T-helper 17 cell (primary cell): ENCODE measurements at regions not wholly inside any gene's neighbourhood (a gene's known extent, or its start where the extent isn't known, plus 50 kb on each side); places are given as distances from the start of the nearest gene placed in this dataset.
"Not testable (repeated sequence)": the region's sequence is repeated elsewhere in the genome, so short reads cannot be mapped to it uniquely, and the experiment has no call there.

Source experiments
- ATAC-seq: fragments of 150-1000 bp; cut with Tn5 transposase; 2 replicates; pipeline ENCODE4 v1.10.0; 2021; ENCODE audit warnings: mild to moderate bottlenecking, moderate library complexity
- DNase-seq, 3 donors: peaks; one replicate each; pipeline versions ENCODE4 v3.0.0 to v3.0.0-alpha.2; 2020 to 2021
- H3K9me3 ChIP-seq: one replicate; pipeline ENCODE4 v1.7.0; 2013; ENCODE audit warnings: low read length, mild to moderate bottlenecking; ENCODE audit not compliant: control insufficient read depth, poor library complexity, severe bottlenecking
- H3K27ac Mint-ChIP-seq: one replicate; pipeline ENCODE4 v1.8.0; 2022; ENCODE audit warnings: mild to moderate bottlenecking, moderate library complexity, mixed read lengths
- H3K27me3 Mint-ChIP-seq: one replicate; pipeline ENCODE4 v1.8.0; 2022; ENCODE audit warnings: mixed read lengths
- H3K36me3 Mint-ChIP-seq: one replicate; pipeline ENCODE4 v1.8.0; 2022; ENCODE audit warnings: low read depth, mixed read lengths
- H3K4me1 Mint-ChIP-seq: one replicate; pipeline ENCODE4 v1.8.0; 2022; ENCODE audit warnings: mild to moderate bottlenecking, mixed read lengths
- H3K4me3 Mint-ChIP-seq: one replicate; pipeline ENCODE4 v1.8.0; 2022; ENCODE audit warnings: mild to moderate bottlenecking, moderate library complexity, mixed read lengths

DNA sequence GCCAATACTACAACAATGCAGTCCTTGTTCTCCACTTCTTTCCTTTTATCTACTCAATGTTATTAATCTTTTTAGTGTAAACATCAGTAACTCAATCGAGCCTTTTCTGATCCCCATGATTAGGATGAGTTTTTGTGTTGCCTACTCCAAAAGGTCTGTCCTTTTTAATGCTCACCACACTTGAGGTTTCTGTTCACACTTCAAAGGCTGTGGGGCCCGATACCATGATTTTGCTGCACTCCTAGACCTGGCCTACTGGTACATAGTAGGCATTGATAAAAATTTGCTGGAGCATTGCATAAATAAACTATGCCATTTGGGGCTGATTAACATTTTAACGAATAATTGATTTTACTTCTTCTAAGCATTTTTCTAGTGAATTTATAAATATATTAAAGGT, 125.4 kb upstream of the KLF12 start:
- no peaks in the 10 kb centered on the region for H3K9me3 ChIP-seq
- Mint-ChIP-seq H3K4me3 (peak overlapping the region; percentile 28), H3K36me3 (peaks cover 3% of the 10 kb centered on the region), H3K27me3 (no peaks in the 10 kb centered on the region), H3K27ac (peak overlapping the region; percentile 80), H3K4me1 (peaks cover 31% of the 10 kb centered on the region)
- no peak for DNase-seq
- ATAC-seq, result no peak

DNA sequence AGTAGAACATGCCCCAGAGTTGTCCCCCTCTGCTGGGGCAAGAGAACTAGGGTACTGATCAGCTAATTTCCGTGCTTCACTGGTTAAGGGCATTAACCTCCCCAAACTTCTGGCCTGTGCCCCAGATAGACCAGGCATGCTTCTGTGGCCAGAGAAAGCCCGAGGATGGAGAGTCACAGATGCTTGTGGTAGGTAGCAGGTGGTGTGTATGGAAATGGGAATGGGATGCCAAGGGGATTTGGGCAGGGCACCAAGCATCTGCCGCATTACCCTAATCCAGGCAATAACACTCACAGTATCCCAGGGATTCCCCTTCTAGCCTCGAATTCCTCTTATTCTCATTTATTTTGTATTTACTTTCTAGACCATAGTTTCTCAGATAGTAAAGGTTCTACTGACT, 124.8 kb upstream of the KLF12 start:
- Mint-ChIP-seq H3K4me1 (peaks cover 36% of the 10 kb centered on the region), H3K4me3 (no peak overlapping the region), H3K27ac (peak overlapping the region; percentile 80), H3K27me3 (no peaks in the 10 kb centered on the region), H3K36me3 (peaks cover 3% of the 10 kb centered on the region)
- DNase-seq (no peak), ATAC-seq (no peak)
- H3K9me3 ChIP-seq, result no peaks in the 10 kb centered on the region

DNA sequence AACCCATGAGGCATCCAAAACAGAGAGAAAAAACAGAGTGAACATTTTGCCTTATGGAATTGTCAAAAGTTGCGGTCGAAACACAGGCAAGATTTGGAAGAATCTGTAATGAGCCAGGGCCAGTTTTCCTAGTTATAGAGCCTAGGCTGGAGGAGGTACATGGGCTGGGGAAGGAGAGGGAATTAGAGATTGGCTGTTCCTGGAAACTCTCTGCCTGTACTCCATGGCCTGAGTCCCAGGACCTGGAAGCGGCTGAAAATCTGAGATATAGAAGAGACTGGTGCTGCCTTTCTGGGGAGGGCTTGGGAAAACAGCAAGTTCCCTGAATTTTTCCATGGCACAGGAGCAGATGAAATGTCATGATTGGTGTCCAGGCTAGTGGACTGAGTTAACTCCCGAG, 122.8 kb upstream of the KLF12 start:
- Mint-ChIP-seq H3K27ac (peak overlapping the region; percentile 69), H3K4me1 (peaks cover 51% of the 10 kb centered on the region), H3K4me3 (peak overlapping the region; percentile 53)

DNA sequence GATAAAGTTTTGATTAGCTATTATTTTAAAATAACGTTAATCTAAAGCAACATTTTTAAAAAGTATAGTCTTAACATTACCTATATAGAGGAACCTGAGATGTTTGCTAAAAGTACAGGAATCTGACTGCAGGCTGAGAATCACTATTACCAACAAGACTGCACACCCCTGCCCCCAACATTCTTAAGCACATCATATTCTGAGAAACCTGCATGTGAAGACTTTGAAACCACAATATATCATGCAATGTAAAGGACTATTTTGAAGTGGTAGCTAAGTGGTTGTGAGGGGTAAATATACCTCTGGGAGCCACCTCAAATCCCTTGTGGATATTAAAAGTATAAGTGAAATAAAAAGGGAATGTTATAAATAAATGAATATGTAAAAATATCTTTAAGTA, 119.0 kb upstream of the KLF12 start:
- peak; percentile 30 for ATAC-seq
- no peak for DNase-seq
- peaks cover 45% of the 10 kb centered on the region for H3K4me1 Mint-ChIP-seq
- H3K27ac Mint-ChIP-seq, result peak overlapping the region; percentile 67
- peaks cover 3% of the 10 kb centered on the region for H3K36me3 Mint-ChIP-seq
- H3K27me3 Mint-ChIP-seq, result no peaks in the 10 kb centered on the region
- H3K4me3 Mint-ChIP-seq, result no peak overlapping the region
- H3K9me3 ChIP-seq, result no peaks in the 10 kb centered on the region

More for the DNA sequence above, 122.8 kb upstream of the KLF12 start:
- peaks cover 3% of the 10 kb centered on the region for H3K36me3 Mint-ChIP-seq
- ATAC-seq (no peak), DNase-seq (no peak)
- H3K27me3 Mint-ChIP-seq, result no peaks in the 10 kb centered on the region
- H3K9me3 ChIP-seq, result no peaks in the 10 kb centered on the region

DNA sequence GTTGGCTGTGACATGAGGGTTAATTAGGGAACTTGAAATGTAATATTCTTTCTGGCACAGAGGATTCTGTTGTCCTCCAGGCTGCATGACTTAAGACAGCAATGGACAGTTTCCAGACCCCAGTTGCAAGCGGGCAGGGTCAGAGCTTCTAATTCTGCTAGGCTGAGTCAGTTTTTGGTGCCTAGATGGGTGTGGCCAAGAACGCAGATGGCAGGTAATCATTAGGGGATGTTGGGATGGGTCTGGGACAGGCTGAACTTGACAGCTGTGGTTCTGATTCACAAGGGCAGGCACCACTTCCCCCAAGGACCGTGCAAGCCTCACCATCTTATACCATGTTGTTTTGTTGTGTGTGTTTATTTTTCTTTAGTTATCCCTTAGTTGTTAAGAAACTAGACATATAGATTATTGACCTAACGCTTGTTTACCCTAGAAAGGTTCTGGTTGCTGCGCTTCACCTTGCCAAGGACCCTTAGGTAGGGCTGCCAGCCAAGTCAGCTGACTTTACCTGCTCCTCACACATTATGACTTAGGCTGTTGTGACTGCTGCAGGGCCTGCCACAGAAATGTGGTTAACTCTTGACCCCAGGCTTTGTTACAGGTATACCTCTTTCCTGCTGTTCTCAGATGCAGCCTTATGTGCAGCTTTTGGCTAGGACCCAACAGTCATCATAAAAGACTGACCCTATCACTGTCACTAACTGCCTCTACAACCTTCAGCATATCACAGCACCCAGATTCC, 117.7 kb upstream of the KLF12 start:
- Mint-ChIP-seq H3K36me3 (peaks cover 2% of the 10 kb centered on the region), H3K27ac (peak overlapping the region; percentile 67), H3K4me3 (peak overlapping the region; percentile 34), H3K27me3 (no peaks in the 10 kb centered on the region), H3K4me1 (peaks cover 46% of the 10 kb centered on the region)
- ATAC-seq, result no peak
- no peak for DNase-seq
- H3K9me3 ChIP-seq, result no peaks in the 10 kb centered on the region

DNA sequence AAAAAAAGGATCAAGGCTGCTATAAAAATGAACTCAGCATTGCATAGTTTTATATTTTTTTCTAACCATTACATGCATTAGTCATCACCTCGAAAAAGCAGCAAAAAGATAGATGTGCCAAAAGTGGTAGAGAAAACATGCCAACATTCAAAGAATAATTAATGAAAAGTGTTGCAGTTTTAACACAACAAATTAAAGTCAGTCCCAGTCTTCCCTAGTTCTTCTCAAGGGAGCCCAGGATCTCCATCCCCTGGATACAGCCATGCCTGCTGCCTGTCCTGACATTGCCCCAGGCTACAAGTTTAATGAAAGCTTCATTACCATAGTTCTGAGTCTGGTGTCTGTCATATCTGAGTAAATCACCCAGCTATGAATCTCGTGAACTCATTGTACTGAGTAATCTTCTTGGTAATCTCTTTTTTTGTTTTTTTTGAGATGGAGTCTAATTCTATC, 116.6 kb upstream of the KLF12 start:
- no peaks in the 10 kb centered on the region for H3K9me3 ChIP-seq
- ATAC-seq (no peak), DNase-seq (no peak)
- peaks cover 2% of the 10 kb centered on the region for H3K36me3 Mint-ChIP-seq
- H3K27me3 Mint-ChIP-seq, result no peaks in the 10 kb centered on the region
- peaks cover 49% of the 10 kb centered on the region for H3K4me1 Mint-ChIP-seq
- H3K27ac Mint-ChIP-seq, result no peak overlapping the region
- no peak overlapping the region for H3K4me3 Mint-ChIP-seq

DNA sequence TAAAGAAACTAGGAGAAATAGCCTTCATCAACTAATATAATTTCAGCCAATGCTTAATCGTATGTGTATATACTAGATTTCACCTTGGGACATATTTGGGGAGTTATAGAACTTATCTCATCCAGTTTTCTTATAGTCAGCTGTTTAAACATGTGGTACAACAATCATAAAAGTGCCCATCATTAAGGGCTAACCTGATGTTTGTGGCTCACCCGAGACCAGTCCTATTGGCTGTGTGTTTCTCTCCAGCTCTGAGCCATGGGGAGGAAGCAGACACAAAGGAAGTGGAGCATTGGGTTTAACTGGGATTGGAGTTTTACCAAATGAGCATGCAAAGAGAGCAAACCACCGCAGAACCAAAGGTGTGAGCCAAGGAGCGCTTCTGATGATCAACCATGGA, 114.3 kb upstream of the KLF12 start:
- H3K27me3 Mint-ChIP-seq, result no peaks in the 10 kb centered on the region
- H3K4me1 Mint-ChIP-seq, result peaks cover 57% of the 10 kb centered on the region
- DNase-seq, result no peak
- ATAC-seq, result no peak
- H3K36me3 Mint-ChIP-seq, result peaks cover 4% of the 10 kb centered on the region
- H3K27ac Mint-ChIP-seq, result peak overlapping the region; percentile 97
- H3K4me3 Mint-ChIP-seq, result peak overlapping the region; percentile 19
- H3K9me3 ChIP-seq, result no peaks in the 10 kb centered on the region

DNA sequence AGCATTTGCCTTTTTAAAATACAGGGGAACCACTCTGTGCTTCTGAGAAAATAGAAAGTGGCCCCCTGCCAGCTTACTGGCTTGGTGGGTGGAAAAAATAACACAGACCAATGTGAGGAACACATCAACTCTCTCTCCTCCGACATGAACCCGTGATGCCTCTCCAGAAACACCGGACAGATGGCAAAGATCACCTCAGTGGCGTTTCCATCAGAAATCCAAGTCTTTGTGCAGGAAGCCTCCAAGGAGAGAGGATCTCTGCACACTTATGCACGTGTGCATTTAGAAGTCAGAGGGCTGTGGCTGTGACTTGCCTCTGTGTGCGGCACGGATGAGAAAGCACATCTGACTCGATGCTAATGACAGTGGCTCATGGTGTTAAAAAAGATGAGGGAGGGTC, 112.3 kb upstream of the KLF12 start:
- peak overlapping the region; percentile 73 for H3K4me3 Mint-ChIP-seq
- ATAC-seq (peak; percentile 32), DNase-seq (no peak)
- H3K36me3 Mint-ChIP-seq, result peaks cover 4% of the 10 kb centered on the region
- no peaks in the 10 kb centered on the region for H3K9me3 ChIP-seq
- H3K4me1 Mint-ChIP-seq, result peaks cover 58% of the 10 kb centered on the region
- H3K27me3 Mint-ChIP-seq, result no peaks in the 10 kb centered on the region
- peak overlapping the region; percentile 97 for H3K27ac Mint-ChIP-seq

DNA sequence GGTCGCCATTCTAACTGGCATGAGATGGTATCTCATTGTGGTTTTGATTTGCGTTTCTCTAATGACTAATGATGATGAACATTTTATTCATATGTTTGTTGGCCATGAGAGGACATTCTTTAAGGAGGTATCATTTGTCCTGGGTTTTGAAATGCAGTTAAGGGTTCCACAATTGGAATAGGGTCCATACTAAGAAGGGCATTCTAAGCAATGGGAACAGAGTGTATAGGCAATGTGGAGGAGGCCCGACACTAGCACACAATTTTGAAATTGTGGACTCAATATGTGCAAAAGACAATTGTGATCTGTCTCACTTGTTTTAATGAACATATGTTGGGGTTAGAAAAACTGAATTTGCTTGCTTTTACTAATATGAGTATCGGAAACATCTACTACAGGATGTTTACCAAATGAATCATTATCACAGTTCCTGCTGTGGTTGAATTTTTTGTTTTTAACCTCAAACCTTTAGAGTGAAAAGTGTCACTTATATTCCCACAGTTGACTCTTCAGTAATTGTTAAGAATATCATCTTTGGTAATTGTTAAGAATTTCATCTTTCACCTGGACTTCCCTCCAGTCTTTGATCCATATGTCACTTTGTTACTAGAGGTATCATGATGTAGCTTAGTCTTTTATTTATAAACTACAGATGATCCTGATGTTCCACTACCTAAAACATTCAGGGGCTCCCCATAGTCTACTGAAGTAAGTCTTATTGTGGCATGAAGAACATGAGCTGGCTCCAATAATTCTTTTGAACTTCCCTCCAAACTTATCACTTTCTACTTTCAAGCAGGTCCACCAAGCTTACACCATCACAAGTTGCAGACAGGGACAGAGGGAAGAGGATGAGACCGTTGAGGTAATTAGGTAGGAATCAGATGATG, 109.7 kb upstream of the KLF12 start:
- H3K36me3 Mint-ChIP-seq, result peaks cover 4% of the 10 kb centered on the region
- H3K4me3 Mint-ChIP-seq, result peak overlapping the region; percentile 78
- ATAC-seq (peak; percentile 81), DNase-seq (no peak)
- H3K9me3 ChIP-seq, result no peaks in the 10 kb centered on the region
- peaks cover 56% of the 10 kb centered on the region for H3K4me1 Mint-ChIP-seq
- H3K27ac Mint-ChIP-seq, result peak overlapping the region; percentile 97
- no peaks in the 10 kb centered on the region for H3K27me3 Mint-ChIP-seq

DNA sequence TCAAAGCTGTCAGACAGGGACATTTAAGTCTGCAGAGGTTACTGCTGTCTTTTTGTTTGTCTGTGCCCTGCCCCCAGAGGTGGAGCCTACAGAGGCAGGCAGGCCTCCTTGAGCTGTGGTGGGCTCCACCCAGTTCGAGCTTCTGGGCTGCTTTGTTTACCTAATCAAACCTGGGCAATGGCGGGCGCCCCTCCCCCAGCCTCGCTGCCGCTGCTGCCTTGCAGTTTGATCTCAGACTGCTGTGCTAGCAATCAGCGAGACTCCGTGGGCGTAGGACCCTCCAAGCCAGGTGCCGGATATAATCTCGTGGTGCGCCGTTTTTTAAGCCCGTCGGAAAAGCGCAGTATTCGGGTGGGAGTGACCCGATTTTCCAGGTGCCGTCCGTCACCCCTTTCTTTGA, 107.1 kb upstream of the KLF12 start:
- not testable (repeated sequence) for H3K9me3 ChIP-seq, DNase-seq, ATAC-seq, H3K27me3 Mint-ChIP-seq, H3K36me3 Mint-ChIP-seq, H3K4me3 Mint-ChIP-seq
- Mint-ChIP-seq H3K4me1 (peaks cover 35% of the 10 kb centered on the region), H3K27ac (peak overlapping the region; percentile 97)

DNA sequence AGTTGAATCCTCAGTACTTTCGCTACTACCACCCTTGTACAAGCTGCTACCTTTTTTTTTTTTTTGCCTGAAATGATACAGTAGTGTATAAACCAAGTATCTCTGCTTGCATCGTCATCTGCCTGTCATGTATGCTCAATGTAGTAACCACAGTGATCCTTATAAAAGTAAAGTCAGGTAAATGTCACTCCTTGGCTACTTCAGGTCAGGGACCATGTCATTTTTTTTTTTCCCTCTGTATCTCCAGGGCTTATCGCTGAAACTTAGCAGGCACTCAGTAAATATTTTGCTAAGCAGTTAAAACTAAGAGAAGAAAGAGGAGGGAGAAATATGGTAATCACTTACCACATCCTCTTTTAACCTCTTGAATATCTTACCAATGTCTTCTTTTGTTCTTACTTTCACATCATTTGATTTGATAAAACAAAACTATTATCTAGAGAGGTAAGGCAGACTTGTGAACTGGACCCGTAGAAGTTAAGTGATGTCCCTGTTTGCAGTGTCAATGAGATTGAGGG, 96.8 kb upstream of the KLF12 start:
- peaks cover 17% of the 10 kb centered on the region for H3K4me1 Mint-ChIP-seq
- peak overlapping the region; percentile 64 for H3K27ac Mint-ChIP-seq
- ATAC-seq, result peak; percentile 80
- peak overlapping the region; percentile 77 for H3K4me3 Mint-ChIP-seq
- H3K27me3 Mint-ChIP-seq, result no peaks in the 10 kb centered on the region
- no peaks in the 10 kb centered on the region for H3K9me3 ChIP-seq
- H3K36me3 Mint-ChIP-seq, result no peaks in the 10 kb centered on the region
- DNase-seq, result no peak

DNA sequence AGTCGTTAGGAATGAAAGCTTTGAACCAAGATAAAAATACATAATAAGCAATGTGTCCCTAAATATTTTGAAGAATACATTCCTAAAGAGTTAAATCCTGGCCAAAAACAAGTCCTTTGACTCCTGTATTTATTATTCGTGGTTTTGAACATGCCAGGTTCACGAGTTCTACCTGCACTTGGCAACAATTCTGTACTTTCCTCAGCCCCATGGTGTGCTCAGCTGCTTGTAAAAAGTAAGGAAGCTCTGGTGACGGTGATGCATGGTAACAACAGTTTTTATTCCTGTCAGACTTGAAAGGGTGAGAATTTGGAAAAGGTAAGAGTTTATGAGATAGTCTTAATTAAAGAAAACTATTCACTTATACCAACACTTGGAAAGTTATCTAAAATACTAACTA, 95.0 kb upstream of the KLF12 start:
- H3K9me3 ChIP-seq, result no peaks in the 10 kb centered on the region
- no peak overlapping the region for H3K4me3 Mint-ChIP-seq
- DNase-seq (no peak), ATAC-seq (no peak)
- peaks cover 14% of the 10 kb centered on the region for H3K4me1 Mint-ChIP-seq
- H3K27me3 Mint-ChIP-seq, result no peaks in the 10 kb centered on the region
- H3K27ac Mint-ChIP-seq, result peak overlapping the region; percentile 22
- H3K36me3 Mint-ChIP-seq, result no peaks in the 10 kb centered on the region

DNA sequence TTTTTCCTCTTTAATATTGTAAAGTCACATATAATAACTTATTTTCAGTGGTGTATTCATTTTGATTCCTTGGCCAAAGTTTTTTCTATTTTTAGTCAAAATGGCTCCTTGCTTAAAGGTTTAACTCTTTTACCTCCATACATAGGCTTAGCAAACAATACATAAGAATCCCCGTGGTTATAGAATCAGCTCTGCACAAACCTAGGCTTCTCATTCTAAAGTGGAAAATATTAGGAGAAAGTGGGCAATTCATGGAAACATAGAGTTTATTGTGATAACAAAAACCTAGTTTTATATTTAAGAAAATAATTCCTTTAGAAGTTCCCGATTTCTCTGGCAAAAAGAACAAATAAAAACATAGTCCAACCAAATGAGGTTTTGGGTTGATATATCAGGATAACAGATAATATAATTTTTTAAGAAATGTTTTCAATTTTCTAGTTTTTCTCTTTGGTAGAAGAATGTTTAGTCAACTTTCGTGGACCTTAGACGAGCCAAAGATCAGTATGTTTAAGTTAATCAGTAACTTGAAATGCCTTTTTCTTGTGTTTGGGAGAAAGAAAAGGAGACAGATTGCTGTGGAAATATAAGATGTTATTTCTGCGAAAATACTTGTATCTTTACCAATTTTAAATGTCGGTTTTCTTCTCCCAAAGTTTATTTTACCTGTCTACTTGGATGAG, 93.4 kb upstream of the KLF12 start:
- H3K4me3 Mint-ChIP-seq, result no peak overlapping the region
- DNase-seq, result no peak
- H3K9me3 ChIP-seq, result no peaks in the 10 kb centered on the region
- no peaks in the 10 kb centered on the region for H3K27me3 Mint-ChIP-seq
- H3K27ac Mint-ChIP-seq, result no peak overlapping the region
- peaks cover 14% of the 10 kb centered on the region for H3K4me1 Mint-ChIP-seq
- ATAC-seq, result no peak
- no peaks in the 10 kb centered on the region for H3K36me3 Mint-ChIP-seq
